ENCODE measurements at regions not wholly inside any gene's neighbourhood (a gene's known extent, or its start where the extent isn't known, plus 50 kb on each side); places are given as distances from the start of the nearest gene placed in this dataset.

DNA sequence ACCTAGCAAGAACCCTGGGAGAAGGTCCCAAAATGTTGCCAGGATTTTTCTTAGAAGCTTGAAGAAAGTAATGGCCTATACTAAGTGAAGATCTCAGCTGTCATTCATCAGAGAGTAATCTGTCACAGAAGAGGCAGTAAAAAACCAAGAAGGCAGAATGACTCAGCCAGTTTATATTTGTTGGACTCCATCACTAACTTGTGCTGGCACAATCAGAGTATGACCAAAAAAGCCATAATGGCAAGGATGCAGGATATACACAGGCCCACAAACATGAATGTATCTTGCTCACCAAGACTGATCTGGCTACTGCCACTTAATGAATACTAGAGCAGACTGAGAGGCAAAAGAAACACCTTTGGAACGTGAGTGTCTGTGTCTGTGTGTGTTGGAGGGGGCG, 104.0 kb upstream of the POU5F2 start:
- Histone ChIP-seq H3K79me2 (no peaks in the 10 kb centered on the region), H3K36me3 (ENCODE audit: control insufficient read depth, insufficient read depth, low read length) (no peaks in the 10 kb centered on the region), H3K27me3 (ENCODE audit: control insufficient read depth, insufficient read depth, low read length) (no peaks in the 10 kb centered on the region), H3K4me3 (ENCODE audit: low read depth, low read length) (no peak overlapping the region), H3K27ac (no peak overlapping the region), H3K4me2 (ENCODE audit: low read length) (no peak overlapping the region), H3K9ac (no peak overlapping the region), H3K9me3 (ENCODE audit: control insufficient read depth, low read length) (no peaks in the 10 kb centered on the region), H3K4me1 (no peaks in the 10 kb centered on the region), H2AFZ (no peak overlapping the region)
- TF ChIP-seq, protein P1, sequence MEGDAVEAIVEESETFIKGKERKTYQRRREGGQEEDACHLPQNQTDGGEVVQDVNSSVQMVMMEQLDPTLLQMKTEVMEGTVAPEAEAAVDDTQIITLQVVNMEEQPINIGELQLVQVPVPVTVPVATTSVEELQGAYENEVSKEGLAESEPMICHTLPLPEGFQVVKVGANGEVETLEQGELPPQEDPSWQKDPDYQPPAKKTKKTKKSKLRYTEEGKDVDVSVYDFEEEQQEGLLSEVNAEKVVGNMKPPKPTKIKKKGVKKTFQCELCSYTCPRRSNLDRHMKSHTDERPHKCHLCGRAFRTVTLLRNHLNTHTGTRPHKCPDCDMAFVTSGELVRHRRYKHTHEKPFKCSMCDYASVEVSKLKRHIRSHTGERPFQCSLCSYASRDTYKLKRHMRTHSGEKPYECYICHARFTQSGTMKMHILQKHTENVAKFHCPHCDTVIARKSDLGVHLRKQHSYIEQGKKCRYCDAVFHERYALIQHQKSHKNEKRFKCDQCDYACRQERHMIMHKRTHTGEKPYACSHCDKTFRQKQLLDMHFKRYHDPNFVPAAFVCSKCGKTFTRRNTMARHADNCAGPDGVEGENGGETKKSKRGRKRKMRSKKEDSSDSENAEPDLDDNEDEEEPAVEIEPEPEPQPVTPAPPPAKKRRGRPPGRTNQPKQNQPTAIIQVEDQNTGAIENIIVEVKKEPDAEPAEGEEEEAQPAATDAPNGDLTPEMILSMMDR (IDR thresholded peaks at IDR 0.05) = no peak

GRCh38 chr5:93831449-93831848, 90.0 kb upstream of the POU5F2 start:
- H3K4me3 ChIP-seq (ENCODE audit: low read depth, low read length) = no peak overlapping the region
- H3K9me3 ChIP-seq (ENCODE audit: control insufficient read depth, low read length) = no peaks in the 10 kb centered on the region
- no peaks in the 10 kb centered on the region for H3K36me3 ChIP-seq (ENCODE audit: control insufficient read depth, insufficient read depth, low read length)
- no peak overlapping the region for H3K9ac ChIP-seq
- no peak overlapping the region for H3K4me2 ChIP-seq (ENCODE audit: low read length)
- no peaks in the 10 kb centered on the region for H3K27me3 ChIP-seq (ENCODE audit: control insufficient read depth, insufficient read depth, low read length)
- H2AFZ ChIP-seq = no peak overlapping the region
- no peaks in the 10 kb centered on the region for H3K79me2 ChIP-seq
- no peaks in the 10 kb centered on the region for H3K4me1 ChIP-seq
- H3K27ac ChIP-seq = no peak overlapping the region
- TF ChIP-seq, protein P1 (IDR thresholded peaks at IDR 0.05) = no peak

- Histone ChIP-seq H3K9me3 (ENCODE audit: control insufficient read depth, low read length) (no peaks in the 10 kb centered on the region), H3K4me2 (ENCODE audit: low read length) (no peak overlapping the region), H3K4me1 (no peaks in the 10 kb centered on the region), H3K27me3 (ENCODE audit: control insufficient read depth, insufficient read depth, low read length) (no peaks in the 10 kb centered on the region), H3K9ac (no peak overlapping the region), H3K79me2 (no peaks in the 10 kb centered on the region), H3K36me3 (ENCODE audit: control insufficient read depth, insufficient read depth, low read length) (no peaks in the 10 kb centered on the region), H3K27ac (no peak overlapping the region), H3K4me3 (ENCODE audit: low read depth, low read length) (no peak overlapping the region), H2AFZ (no peak overlapping the region)
- TF ChIP-seq, protein P1 (IDR thresholded peaks at IDR 0.05) = no peak
Observed at GRCh38 chr5:93830893-93831292, 89.5 kb upstream of the POU5F2 start.

DNA sequence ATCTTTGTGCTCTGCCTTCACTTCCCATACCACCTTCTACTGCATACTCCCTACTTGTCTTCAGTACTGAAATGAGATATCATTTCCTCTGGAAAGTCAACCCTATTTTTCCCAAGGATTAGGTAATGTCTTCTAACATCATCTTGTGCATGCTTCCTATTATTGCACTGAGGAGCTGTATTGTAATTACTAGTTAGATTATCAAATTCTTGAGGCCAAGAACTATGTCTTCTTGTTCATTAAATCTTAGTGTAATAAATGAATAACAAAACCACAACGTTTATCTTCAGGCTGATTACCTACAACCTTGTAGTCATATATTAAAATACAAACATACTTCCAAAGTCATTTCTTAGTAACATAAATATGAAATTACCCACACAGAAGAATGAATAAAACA, 87.9 kb upstream of the POU5F2 start:
- TF ChIP-seq, protein P1 (IDR thresholded peaks at IDR 0.05) = no peak
- Histone ChIP-seq H3K36me3 (ENCODE audit: control insufficient read depth, insufficient read depth, low read length) (no peaks in the 10 kb centered on the region), H3K79me2 (no peaks in the 10 kb centered on the region), H2AFZ (no peak overlapping the region), H3K4me3 (ENCODE audit: low read depth, low read length) (no peak overlapping the region), H3K4me2 (ENCODE audit: low read length) (no peak overlapping the region), H3K4me1 (no peaks in the 10 kb centered on the region), H3K27ac (no peak overlapping the region), H3K27me3 (ENCODE audit: control insufficient read depth, insufficient read depth, low read length) (no peaks in the 10 kb centered on the region), H3K9ac (no peak overlapping the region), H3K9me3 (ENCODE audit: control insufficient read depth, low read length) (no peaks in the 10 kb centered on the region)

DNA sequence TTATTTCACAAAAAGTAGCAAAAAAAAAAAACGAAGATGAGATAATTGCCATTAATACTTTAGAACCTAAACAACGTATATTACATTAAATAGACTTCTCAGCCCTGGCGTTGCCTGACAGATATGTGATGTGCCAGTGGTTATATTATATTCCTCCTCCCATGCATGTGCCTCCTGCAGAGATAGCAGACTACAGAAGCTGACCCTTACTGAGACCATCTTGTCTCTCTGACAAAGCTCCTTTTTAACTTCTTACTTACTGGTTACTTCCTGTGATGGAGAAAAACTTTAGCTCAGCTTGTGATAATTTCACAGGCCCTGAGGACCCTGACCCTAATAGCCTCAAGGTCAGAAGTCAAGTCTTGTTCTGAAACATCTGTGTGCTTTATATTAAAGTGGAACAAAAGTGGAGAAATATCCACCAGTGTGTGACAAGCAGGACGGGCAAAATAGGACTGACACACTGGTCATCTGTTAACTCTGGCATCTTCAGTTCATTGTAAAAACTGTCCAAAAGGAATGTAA, 80.6 kb upstream of the POU5F2 start:
- H3K79me2 ChIP-seq = no peaks in the 10 kb centered on the region
- no peak overlapping the region for H3K4me2 ChIP-seq (ENCODE audit: low read length)
- no peak overlapping the region for H3K4me3 ChIP-seq (ENCODE audit: low read depth, low read length)
- TF ChIP-seq, protein P1 (IDR thresholded peaks at IDR 0.05) = no peak
- H3K36me3 ChIP-seq (ENCODE audit: control insufficient read depth, insufficient read depth, low read length) = no peaks in the 10 kb centered on the region
- no peak overlapping the region for H3K9ac ChIP-seq
- H2AFZ ChIP-seq = no peak overlapping the region
- H3K27me3 ChIP-seq (ENCODE audit: control insufficient read depth, insufficient read depth, low read length) = no peaks in the 10 kb centered on the region
- no peaks in the 10 kb centered on the region for H3K4me1 ChIP-seq
- H3K27ac ChIP-seq = no peak overlapping the region
- H3K9me3 ChIP-seq (ENCODE audit: control insufficient read depth, low read length) = no peaks in the 10 kb centered on the region

Data from parathyroid adenoma (tissue), 2 donors.